Loucy (cell line): ENCODE measurements at regions not wholly inside any gene's neighbourhood (a gene's known extent, or its start where the extent isn't known, plus 50 kb on each side); places are given as distances from the start of the nearest gene placed in this dataset.

ENCODE experiments used
- H2AFZ ChIP-seq: fragments of 200-600 bp; sonication (generic); 2 replicates; pipeline ENCODE4 v1.6.0; 2016; ENCODE audit warnings: antibody characterized with exemption, mild to moderate bottlenecking, low read length, moderate library complexity
- H3F3A ChIP-seq: fragments of 200-600 bp; 2 replicates; pipeline ENCODE4 v1.6.0; 2016; ENCODE audit warnings: antibody characterized with exemption, low read depth, mild to moderate bottlenecking
- H3K27me3 ChIP-seq: fragments of 200-600 bp; sonication (generic); 2 replicates; pipeline ENCODE4 v1.6.1; 2014; ENCODE audit warnings: low read length, mild to moderate bottlenecking; ENCODE audit not compliant: insufficient read depth, poor library complexity, severe bottlenecking
- H3K36me3 ChIP-seq: fragments of 200-600 bp; sonication (generic); 2 replicates; pipeline ENCODE4 v1.6.1; 2016; ENCODE audit warnings: low read length; ENCODE audit not compliant: insufficient read depth
- H3K4me1 ChIP-seq: fragments of 200-600 bp; sonication (generic); 2 replicates; pipeline ENCODE4 v1.5.1; 2014; ENCODE audit warnings: low read length, mild to moderate bottlenecking; ENCODE audit not compliant: insufficient read depth, poor library complexity, severe bottlenecking
- H3K4me2 ChIP-seq: fragments of 200-600 bp; sonication (generic); 2 replicates; pipeline ENCODE4 v1.6.0; 2014; ENCODE audit warnings: antibody characterized with exemption, low read length, low read depth, mild to moderate bottlenecking; ENCODE audit not compliant: poor library complexity, severe bottlenecking
- H3K4me3 ChIP-seq: fragments of 200-600 bp; sonication (generic); 2 replicates; pipeline ENCODE4 v1.5.1; 2014; ENCODE audit warnings: low read length, mild to moderate bottlenecking, mixed read lengths; ENCODE audit not compliant: poor library complexity, severe bottlenecking
- H3K79me2 ChIP-seq: fragments of 200-600 bp; sonication (generic); 2 replicates; pipeline ENCODE4 v1.6.1; 2014; ENCODE audit warnings: low read length; ENCODE audit not compliant: insufficient read depth
- H3K9ac ChIP-seq: fragments of 200-600 bp; sonication (generic); 2 replicates; pipeline ENCODE4 v1.6.0; 2014; ENCODE audit warnings: mild to moderate bottlenecking, low read depth, low read length, moderate library complexity; ENCODE audit not compliant: poor library complexity, severe bottlenecking
- H3K9me2 ChIP-seq: fragments of 200-600 bp; sonication (generic); replicated peaks from 2 replicates; pipeline ENCODE4 v1.6.1; 2016; ENCODE audit warnings: low read depth, low read length, mixed read lengths
- H3K9me3 ChIP-seq: fragments of 200-600 bp; sonication (generic); 2 replicates; pipeline ENCODE4 v1.6.1; 2014; ENCODE audit warnings: mild to moderate bottlenecking, antibody characterized with exemption, low read length, low read depth; ENCODE audit not compliant: insufficient read depth
- H4K20me1 ChIP-seq: fragments of 200-600 bp; sonication (generic); 2 replicates; pipeline ENCODE4 v1.6.0; 2014; ENCODE audit warnings: antibody characterized with exemption, low read length, mild to moderate bottlenecking; ENCODE audit not compliant: insufficient read depth, poor library complexity, severe bottlenecking
- EZH2phosphoT487 ChIP-seq: fragments of 200-600 bp; IDR thresholded peaks from 2 replicates; pipeline ENCODE4 v1.6.1; 2018; ENCODE audit warnings: antibody characterized with exemption, mild to moderate bottlenecking, moderate library complexity, borderline replicate concordance
- TF ChIP-seq, protein P1 (sequence below): fragments of 200-600 bp; sonication (generic); conservative IDR thresholded peaks from 2 replicates; pipeline ENCODE4 v1.5.1; 2014; ENCODE audit warnings: mild to moderate bottlenecking, antibody characterized with exemption, low read length

DNA sequence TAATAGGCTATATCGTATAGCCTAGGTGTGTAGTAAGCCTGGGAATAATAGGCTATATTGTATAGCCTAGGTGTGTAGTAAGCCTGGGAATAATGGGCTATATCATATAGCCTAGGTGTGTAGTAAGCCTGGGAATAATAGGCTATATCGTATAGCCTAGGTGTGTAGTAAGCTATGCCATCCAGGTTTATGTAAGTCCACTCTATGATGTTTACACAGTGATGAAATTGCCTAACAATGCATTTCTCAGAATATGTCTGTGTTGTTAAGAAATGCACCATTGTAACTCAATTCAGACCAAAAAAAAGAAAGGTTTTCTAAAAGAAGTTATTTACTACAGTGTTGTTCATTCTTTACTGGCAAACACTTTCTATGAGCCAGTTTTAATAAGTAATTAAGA, 1387.2 kb downstream of the STIM2 start:
- Histone ChIP-seq H3K9me2 (no peaks in the 10 kb centered on the region), H3K9ac (no peak overlapping the region), H3K36me3 (no peaks in the 10 kb centered on the region), H3K79me2 (no peaks in the 10 kb centered on the region), H3F3A (no peaks in the 10 kb centered on the region), H3K4me2 (no peak overlapping the region), H3K4me3 (no peak overlapping the region), H3K27me3 (no peaks in the 10 kb centered on the region), H4K20me1 (no peaks in the 10 kb centered on the region), H3K9me3 (no peaks in the 10 kb centered on the region), H3K4me1 (no peaks in the 10 kb centered on the region), H2AFZ (no peak overlapping the region)
- TF ChIP-seq, protein P1, sequence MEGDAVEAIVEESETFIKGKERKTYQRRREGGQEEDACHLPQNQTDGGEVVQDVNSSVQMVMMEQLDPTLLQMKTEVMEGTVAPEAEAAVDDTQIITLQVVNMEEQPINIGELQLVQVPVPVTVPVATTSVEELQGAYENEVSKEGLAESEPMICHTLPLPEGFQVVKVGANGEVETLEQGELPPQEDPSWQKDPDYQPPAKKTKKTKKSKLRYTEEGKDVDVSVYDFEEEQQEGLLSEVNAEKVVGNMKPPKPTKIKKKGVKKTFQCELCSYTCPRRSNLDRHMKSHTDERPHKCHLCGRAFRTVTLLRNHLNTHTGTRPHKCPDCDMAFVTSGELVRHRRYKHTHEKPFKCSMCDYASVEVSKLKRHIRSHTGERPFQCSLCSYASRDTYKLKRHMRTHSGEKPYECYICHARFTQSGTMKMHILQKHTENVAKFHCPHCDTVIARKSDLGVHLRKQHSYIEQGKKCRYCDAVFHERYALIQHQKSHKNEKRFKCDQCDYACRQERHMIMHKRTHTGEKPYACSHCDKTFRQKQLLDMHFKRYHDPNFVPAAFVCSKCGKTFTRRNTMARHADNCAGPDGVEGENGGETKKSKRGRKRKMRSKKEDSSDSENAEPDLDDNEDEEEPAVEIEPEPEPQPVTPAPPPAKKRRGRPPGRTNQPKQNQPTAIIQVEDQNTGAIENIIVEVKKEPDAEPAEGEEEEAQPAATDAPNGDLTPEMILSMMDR: no peak
- TF ChIP-seq EZH2phosphoT487: no peak

DNA sequence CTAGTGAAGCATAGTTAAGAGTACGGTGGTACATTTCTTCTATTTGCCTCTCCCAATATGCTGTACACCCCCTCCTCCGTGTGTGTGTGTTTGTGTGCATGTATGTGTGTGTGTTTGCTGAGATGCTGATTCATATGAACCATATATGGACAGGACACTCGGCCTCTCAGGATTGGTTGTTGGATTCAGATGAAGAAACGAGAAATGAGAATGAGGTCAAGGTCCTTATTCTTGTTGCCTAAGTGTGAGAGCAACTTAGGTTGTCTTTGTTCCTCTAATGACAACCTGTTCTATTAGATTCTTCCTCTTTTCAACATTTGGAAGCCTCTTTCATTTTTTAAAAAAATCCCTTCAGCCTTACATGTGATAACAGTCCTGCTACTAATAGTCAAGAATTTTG, 1387.6 kb downstream of the STIM2 start:
- Histone ChIP-seq H3K4me3 (no peak overlapping the region), H4K20me1 (no peaks in the 10 kb centered on the region), H3K27me3 (no peaks in the 10 kb centered on the region), H3K9me3 (no peaks in the 10 kb centered on the region), H2AFZ (no peak overlapping the region), H3K79me2 (no peaks in the 10 kb centered on the region), H3F3A (no peaks in the 10 kb centered on the region), H3K36me3 (no peaks in the 10 kb centered on the region), H3K9me2 (no peaks in the 10 kb centered on the region), H3K4me2 (no peak overlapping the region), H3K4me1 (no peaks in the 10 kb centered on the region), H3K9ac (no peak overlapping the region)
- TF ChIP-seq, protein P1: no peak

DNA sequence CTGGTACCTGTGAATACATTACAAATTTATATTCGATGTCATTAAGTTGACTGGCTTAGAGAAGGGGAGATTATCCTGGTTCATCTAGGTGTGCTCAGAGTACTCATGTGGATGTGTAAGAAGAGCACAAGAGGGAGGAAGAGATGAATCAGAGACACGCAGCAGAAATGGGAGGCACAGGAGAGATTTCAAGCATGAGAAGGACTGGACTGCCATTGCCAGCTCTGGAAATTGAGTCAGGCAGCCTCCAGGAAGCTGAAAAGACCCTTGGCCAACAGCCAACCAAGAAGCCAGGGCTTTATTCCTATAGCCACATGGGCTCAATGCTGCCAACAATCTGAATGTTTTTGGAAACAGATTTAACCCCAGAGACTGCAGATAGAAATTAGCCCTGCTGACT, 1390.0 kb downstream of the STIM2 start:
- no peaks in the 10 kb centered on the region for H3K79me2 ChIP-seq
- no peak overlapping the region for H3K9ac ChIP-seq
- TF ChIP-seq, protein P1: no peak
- no peak for TF ChIP-seq EZH2phosphoT487
- H3K4me1 ChIP-seq: no peaks in the 10 kb centered on the region
- H3K9me3 ChIP-seq: no peaks in the 10 kb centered on the region
- no peak overlapping the region for H3K4me2 ChIP-seq
- H2AFZ ChIP-seq: no peak overlapping the region
- no peaks in the 10 kb centered on the region for H4K20me1 ChIP-seq
- no peaks in the 10 kb centered on the region for H3F3A ChIP-seq
- no peaks in the 10 kb centered on the region for H3K27me3 ChIP-seq
- no peaks in the 10 kb centered on the region for H3K36me3 ChIP-seq
- H3K9me2 ChIP-seq: no peaks in the 10 kb centered on the region
- no peak overlapping the region for H3K4me3 ChIP-seq
